Osteoblast (primary cell): ENCODE measurements at regions not wholly inside any gene's neighbourhood (a gene's known extent, or its start where the extent isn't known, plus 50 kb on each side); places are given as distances from the start of the nearest gene placed in this dataset.

ENCODE experiments used
- DNase-seq: peaks from one replicate; pipeline ENCODE4 v3.0.0; 2011; ENCODE audit warnings: low spot score, mixed read lengths; ENCODE audit not compliant: insufficient read length; ENCODE audit errors: missing footprints
- H2AFZ ChIP-seq: 2 replicates; pipeline ENCODE4 v1.6.0; 2011; ENCODE audit warnings: mild to moderate bottlenecking, low read length
- H3K27ac ChIP-seq: 2 replicates; pipeline ENCODE4 v1.5.1; 2011; ENCODE audit warnings: mild to moderate bottlenecking, low read depth, low read length, moderate library complexity
- H3K27me3 ChIP-seq: 2 replicates; pipeline ENCODE4 v1.6.0; 2012; ENCODE audit warnings: mild to moderate bottlenecking, control low read depth, inconsistent platforms, low read length, moderate library complexity; ENCODE audit not compliant: insufficient read depth
- H3K36me3 ChIP-seq: 2 replicates; pipeline ENCODE4 v1.5.1; 2011; ENCODE audit warnings: mild to moderate bottlenecking, low read length, control low read depth, moderate library complexity; ENCODE audit not compliant: insufficient read depth
- H3K4me1 ChIP-seq: 2 replicates; pipeline ENCODE4 v1.5.1; 2011; ENCODE audit warnings: mild to moderate bottlenecking, low read length, control low read depth, moderate library complexity; ENCODE audit not compliant: insufficient read depth
- H3K4me2 ChIP-seq: 2 replicates; pipeline ENCODE4 v1.6.0; 2011; ENCODE audit warnings: mild to moderate bottlenecking, low read length; ENCODE audit not compliant: insufficient read depth
- H3K4me3 ChIP-seq: fragments of 200-600 bp; sonication (generic); 3 replicates; pipeline ENCODE4 v1.5.1; 2012; ENCODE audit warnings: mild to moderate bottlenecking, low read length, inconsistent platforms; ENCODE audit not compliant: insufficient read depth
- H3K79me2 ChIP-seq: 2 replicates; pipeline ENCODE4 v1.6.0; 2012; ENCODE audit warnings: mild to moderate bottlenecking, low read length, control low read depth, inconsistent platforms; ENCODE audit not compliant: insufficient read depth
- H3K9me3 ChIP-seq: 2 replicates; pipeline ENCODE4 v1.5.1; 2011; ENCODE audit warnings: low read depth, low read length, control low read depth
- H4K20me1 ChIP-seq: 2 replicates; pipeline ENCODE4 v1.6.0; 2012; ENCODE audit warnings: mild to moderate bottlenecking, low read length, control low read depth; ENCODE audit not compliant: insufficient read depth
- CTCF ChIP-seq: IDR thresholded peaks from 2 replicates; pipeline ENCODE4 v1.5.1; 2011; ENCODE audit warnings: mild to moderate bottlenecking, low read depth, low read length, moderate library complexity; ENCODE audit errors: extremely low read depth

GRCh38 chr17:53543472-53543871 is 279.3 kb upstream of the KIF2B start:
- no peak overlapping the region for H3K4me2 ChIP-seq
- H2AFZ ChIP-seq, result no peak overlapping the region
- peaks cover 2% of the 10 kb centered on the region for H3K9me3 ChIP-seq
- no peaks in the 10 kb centered on the region for H3K27me3 ChIP-seq
- H3K79me2 ChIP-seq, result no peaks in the 10 kb centered on the region
- H3K4me1 ChIP-seq, result no peaks in the 10 kb centered on the region
- no peak overlapping the region for H3K27ac ChIP-seq
- H3K4me3 ChIP-seq, result no peak overlapping the region
- DNase-seq, result no peak
- no peaks in the 10 kb centered on the region for H4K20me1 ChIP-seq
- TF ChIP-seq CTCF, result no peak
- no peaks in the 10 kb centered on the region for H3K36me3 ChIP-seq

- H3K27ac ChIP-seq, result no peak overlapping the region
These were observed 284.6 kb upstream of the KIF2B start for GRCh38 chr17:53538129-53538617.

GRCh38 chr17:53527473-53527872 is 295.3 kb upstream of the KIF2B start:
- no peak overlapping the region for H3K4me2 ChIP-seq
- peaks cover 3% of the 10 kb centered on the region for H3K9me3 ChIP-seq
- no peak for DNase-seq
- H3K27ac ChIP-seq, result no peak overlapping the region
- no peaks in the 10 kb centered on the region for H3K27me3 ChIP-seq
- TF ChIP-seq CTCF, result no peak
- no peaks in the 10 kb centered on the region for H3K36me3 ChIP-seq
- H4K20me1 ChIP-seq, result no peaks in the 10 kb centered on the region
- no peak overlapping the region for H2AFZ ChIP-seq
- H3K4me3 ChIP-seq, result no peak overlapping the region
- H3K4me1 ChIP-seq, result no peaks in the 10 kb centered on the region
- no peaks in the 10 kb centered on the region for H3K79me2 ChIP-seq

More at GRCh38 chr17:53538129-53538617, 284.6 kb upstream of the KIF2B start:
- Histone ChIP-seq H4K20me1 (no peaks in the 10 kb centered on the region), H3K79me2 (no peaks in the 10 kb centered on the region), H3K27me3 (no peaks in the 10 kb centered on the region), H3K36me3 (no peaks in the 10 kb centered on the region), H3K4me3 (no peak overlapping the region), H2AFZ (no peak overlapping the region), H3K4me2 (no peak overlapping the region), H3K4me1 (no peaks in the 10 kb centered on the region), H3K9me3 (peaks cover 3% of the 10 kb centered on the region)
- TF ChIP-seq CTCF, result no peak
- DNase-seq, result no peak

- H3K79me2 ChIP-seq, result no peaks in the 10 kb centered on the region
- no peaks in the 10 kb centered on the region for H3K36me3 ChIP-seq
- no peak for DNase-seq
- H3K27ac ChIP-seq, result no peak overlapping the region
- H3K27me3 ChIP-seq, result no peaks in the 10 kb centered on the region
- no peak overlapping the region for H3K4me3 ChIP-seq
- no peak overlapping the region for H2AFZ ChIP-seq
- no peaks in the 10 kb centered on the region for H4K20me1 ChIP-seq
- peaks cover 3% of the 10 kb centered on the region for H3K9me3 ChIP-seq
- H3K4me2 ChIP-seq, result no peak overlapping the region
- no peak for TF ChIP-seq CTCF
- H3K4me1 ChIP-seq, result no peaks in the 10 kb centered on the region
These were observed 297.1 kb upstream of the KIF2B start for GRCh38 chr17:53525590-53525989.
